Hematopoietic multipotent progenitor cell treated with erythropoietin and hydrocortisone succinate and interleukin-3 and kit ligand, for 15 days (in vitro differentiated cells): ENCODE measurements at regions not wholly inside any gene's neighbourhood (a gene's known extent, or its start where the extent isn't known, plus 50 kb on each side); places are given as distances from the start of the nearest gene placed in this dataset.
"Not testable (repeated sequence)": the region's sequence is repeated elsewhere in the genome, so short reads cannot be mapped to it uniquely, and the experiment has no call there.

Experiments used
- DNase-seq: peaks from one replicate; pipeline ENCODE4 v3.0.0-alpha.2; 2015; ENCODE audit warnings: low spot score

DNA sequence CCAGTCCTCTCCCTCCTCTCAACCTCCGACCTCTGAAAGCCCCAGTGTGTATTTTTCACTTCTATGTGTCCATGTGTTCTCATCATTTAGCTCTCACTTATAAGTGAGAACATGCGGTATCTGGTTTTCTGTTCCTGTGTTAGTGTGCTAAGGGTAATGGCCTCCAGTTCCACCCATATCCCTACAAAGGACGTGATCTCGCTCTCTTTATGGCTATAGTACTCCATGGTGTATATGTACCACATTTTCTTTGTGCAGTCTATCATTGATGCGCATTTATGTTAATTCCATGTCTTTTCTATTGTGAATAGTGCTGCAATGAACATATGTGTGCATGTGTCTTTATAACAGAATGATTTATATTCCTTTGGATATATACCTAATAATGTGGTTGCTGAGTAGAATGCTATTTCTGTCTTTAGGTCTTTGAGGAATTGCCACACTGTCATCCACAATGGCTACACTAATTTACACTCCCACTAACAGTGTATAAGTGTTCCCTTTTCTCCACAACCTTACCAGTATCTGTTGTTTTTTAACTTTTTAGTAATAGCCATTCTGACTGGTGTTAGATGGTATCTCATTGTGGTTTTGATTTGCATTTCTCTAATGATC is 749.3 kb upstream of the ARRDC3 start:
- not testable (repeated sequence) for DNase-seq

DNA sequence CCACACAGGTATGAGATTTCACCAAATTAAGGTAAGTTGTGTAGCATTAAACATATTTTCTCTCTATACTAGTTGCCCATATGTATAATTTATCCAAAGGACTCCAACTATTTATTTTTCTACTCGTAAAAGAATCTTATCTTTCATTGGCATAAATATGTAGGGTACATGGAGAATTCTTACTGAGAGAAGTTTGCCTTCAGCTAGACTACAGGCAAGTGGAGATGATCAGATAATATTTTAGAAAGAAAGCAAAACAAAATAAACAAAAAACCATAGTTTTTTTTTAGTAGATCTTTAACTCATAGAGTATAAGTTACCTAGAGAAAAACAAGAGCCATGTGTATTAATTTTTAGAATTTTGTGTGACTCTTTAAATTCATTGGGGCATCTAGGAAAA is 743.1 kb upstream of the ARRDC3 start:
- no peak for DNase-seq

DNA sequence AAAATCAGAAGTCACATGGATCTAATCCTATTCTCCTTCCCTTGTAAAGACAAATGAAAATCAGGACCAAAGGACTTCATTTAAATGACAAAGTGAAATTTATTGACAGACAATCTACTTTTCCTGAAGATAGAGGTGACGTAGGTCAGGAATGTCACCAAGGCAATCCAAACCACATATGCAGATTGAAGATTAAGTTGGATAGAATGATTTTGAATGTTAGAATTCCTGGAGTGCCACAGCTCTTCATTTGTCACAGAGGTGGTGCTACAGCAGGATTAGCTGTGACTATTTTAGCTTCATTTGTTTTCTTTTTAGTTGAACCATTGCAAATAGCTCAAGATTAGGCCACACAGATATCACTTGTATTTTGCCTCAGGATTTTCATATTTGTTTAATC is 736.0 kb upstream of the ARRDC3 start:
- no peak for DNase-seq

DNA sequence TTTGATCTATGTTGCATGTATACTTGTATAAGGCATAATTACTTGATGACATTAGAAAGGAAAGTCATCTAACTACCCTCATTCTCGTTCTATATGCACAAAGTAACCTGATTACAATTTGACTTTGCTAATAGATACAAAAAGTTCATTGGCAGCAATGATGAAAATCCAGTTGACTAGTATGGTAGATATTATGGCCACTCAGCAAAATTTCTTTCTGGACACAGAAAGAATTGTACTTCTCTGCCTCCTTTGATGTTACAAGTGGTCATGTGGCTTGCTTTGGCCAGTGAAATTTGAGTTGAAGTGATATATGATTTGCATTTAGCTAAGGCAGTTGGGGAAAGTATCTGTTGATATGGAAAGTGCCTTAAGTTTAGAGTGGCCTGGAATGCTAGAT is 723.7 kb upstream of the ARRDC3 start:
- no peak for DNase-seq

DNA sequence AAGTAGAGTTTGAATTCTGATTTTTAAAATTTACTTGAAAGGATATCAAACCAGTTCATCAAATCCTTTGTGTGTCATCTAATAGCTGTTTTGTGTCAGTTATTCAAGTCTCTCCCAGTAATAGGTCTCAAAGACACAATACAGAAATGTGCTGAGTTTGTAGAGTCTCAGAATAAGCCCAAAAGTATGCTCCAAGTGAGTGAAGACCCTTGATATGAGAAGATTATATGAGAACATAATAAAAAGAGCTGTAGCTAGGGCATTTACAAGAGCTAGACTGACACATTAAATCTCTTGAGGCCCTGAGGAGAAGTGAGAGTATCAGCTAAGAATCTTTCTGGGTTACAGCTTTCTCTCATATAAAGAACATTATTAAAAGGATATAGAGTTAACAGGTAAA is 721.0 kb upstream of the ARRDC3 start:
- DNase-seq: no peak

DNA sequence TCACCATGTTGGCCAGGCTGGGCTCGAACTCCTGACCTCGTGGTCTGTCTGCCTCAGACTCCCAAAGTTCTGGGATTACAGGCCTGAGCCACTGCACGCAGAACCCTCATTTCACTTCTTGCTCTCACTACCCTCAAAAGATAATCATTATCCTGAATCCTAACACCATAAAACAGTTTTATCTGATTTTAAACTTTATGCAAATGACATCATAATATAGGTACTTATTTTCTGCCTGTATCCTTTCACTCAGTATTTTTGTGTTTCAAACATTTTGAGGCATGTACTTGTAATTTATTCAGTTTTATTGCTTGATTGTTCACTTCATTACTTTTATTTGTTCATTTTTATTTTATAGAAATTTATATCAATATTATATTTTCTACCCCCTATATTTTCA is 719.2 kb upstream of the ARRDC3 start:
- no peak for DNase-seq

DNA sequence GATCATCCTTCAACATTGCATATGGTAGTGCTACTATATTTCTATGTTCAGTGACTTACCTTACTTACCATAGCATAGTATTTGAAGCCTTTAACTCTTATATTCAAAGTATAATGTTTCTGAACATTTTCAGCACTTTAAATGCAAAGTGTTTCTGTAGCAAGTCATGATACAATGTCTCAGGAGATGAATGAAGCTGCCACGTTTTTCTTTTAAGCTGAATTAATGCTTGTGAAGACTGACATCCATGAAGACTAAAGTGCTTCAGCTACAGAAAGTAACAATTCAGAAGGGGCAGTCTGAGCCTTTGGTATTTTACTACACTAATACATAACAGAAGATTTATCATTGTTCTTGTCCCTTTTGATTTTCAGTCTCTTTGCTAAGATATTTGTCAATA is 709.1 kb upstream of the ARRDC3 start:
- DNase-seq: no peak

DNA sequence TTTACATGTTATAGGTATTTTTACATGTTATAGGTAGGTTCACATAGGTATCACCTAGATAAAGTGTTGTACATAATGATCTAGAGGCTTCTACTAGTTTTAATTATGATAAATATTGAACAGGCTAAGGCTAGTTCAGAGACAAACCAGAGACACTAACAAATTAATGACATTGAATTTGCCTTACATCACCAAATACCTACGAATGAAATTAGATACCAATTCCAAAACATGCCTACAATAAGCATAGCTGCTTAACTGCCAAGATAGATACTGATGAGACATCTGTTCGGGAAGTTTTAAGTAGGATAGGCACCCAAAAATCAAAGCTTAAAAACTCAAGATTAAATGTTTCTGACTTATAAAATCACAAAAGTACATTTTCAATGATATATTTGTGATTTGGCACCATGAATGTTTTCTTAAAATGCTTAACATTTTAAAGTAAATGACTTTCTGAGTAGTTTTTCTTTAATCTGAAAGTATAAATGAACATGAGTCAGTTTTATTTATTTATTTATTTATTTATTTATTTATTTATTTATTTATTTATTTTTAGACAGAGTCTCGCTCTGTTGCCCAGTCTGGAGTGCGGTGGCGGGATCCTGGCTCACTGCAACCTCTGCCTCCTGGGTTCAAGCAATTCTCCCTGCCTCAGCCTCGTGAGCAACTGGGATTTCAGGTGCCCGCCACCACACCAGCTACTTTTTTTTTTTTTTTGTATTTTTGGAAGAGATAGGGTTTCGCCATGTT is 703.1 kb upstream of the ARRDC3 start:
- no peak for DNase-seq

DNA sequence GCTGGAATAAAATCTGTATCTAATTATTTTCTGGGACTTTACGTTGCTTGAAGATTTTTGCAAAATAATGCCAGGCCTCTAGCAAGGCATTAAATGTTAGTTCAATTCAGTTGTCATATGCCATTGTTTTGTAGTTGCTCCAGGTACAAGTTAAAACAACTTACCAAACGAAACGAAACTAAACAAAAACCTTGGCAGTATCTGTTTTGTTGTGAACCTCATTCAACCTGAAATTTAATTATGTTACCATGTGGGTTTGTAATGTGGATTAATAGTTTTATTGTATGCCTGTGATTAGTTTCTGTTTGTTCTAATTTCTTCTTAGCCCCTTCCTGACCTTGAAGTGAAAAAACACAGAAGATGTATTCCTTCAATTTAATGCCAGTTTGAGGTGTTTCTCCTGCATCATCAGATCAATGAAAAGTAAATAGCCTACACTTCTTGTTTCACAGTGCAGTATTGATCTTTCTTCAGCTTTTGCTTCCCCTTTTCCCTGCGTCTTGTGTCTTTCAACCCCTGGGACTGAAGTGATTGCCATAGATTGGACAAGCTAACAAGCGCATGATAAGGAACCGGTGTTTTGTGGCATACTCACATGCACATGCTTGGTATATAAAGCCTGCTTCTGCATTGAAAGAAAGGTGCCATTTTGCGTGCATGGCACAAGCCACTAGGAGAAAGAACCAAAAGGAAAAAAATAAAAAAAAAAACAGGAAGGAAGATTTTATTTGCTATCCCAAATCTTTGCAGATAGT is 699.0 kb upstream of the ARRDC3 start:
- DNase-seq: no peak

DNA sequence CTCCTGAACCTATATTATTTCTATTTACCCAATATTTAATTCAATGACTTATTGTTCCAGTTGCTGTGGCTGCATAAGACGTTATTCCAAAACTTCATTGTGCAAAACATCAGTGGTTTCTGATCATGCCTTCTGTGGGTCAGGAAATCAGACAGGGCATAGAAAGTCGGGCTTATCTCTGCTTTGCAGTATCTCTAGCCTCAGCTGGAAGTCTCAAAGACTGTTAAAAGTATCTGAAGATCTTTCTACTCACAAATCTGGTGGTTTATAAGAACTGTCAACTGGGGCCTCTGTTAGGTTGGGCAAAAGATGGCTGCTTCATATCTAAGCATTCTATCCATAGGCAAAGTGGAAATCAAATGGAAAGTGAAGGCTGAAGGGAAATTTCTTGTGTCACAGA is 687.7 kb upstream of the ARRDC3 start:
- no peak for DNase-seq

DNA sequence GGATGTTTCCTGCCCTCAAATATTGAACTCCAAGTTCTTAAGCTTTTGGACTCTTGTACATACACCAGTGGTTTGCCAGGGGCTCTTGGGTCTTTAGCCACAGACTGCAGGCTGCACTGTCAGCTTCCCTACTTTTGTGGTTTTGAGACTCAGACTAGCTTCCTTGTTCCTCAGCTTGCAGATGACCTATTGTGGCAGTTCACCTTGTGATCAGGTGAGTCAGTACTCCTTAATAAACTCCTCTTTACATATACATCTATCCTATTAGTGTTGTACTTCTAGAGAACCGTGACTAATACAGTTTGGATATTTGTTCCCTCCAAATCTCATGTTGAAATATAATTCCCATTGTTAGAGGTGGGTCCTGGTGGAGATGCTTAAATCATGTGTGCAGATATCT is 681.9 kb upstream of the ARRDC3 start:
- DNase-seq: no peak

DNA sequence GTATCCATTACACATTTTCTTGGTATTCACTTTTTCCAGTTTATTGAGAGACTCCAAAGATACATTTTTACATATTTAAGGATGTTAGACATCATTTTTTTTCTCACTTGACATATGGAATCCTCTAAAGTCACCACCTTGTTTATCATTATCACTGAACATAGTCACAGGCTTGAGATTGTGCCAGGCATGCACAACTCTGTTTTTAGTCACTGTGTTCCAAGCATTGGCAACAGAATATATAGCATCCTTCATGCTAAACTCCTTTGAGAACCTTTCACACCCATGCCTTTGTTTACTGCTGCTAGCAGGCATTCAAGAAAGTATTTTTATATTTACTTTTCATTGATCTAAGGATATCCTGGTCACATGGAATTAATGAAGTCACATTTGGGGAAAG is 668.6 kb upstream of the ARRDC3 start:
- DNase-seq: no peak

DNA sequence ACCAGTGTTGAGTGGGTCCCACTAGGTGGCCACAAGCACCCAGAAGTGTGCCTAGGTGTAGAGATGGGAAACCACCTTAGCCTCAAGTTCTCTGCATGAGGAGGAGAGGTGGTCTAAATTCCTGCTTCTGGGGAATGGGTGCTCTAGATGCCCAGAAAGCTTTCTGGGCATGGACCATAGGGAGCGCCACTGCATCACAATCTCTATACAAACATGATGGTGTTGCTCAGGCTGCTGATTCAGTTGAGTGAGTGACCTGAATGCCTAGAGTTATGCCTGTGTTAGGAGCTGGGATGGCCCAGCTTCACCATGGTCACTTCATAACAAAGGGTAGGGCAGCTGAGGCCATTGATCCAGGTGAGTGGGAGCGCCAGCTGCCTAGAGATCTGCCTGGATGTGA is 667.9 kb upstream of the ARRDC3 start:
- no peak for DNase-seq

DNA sequence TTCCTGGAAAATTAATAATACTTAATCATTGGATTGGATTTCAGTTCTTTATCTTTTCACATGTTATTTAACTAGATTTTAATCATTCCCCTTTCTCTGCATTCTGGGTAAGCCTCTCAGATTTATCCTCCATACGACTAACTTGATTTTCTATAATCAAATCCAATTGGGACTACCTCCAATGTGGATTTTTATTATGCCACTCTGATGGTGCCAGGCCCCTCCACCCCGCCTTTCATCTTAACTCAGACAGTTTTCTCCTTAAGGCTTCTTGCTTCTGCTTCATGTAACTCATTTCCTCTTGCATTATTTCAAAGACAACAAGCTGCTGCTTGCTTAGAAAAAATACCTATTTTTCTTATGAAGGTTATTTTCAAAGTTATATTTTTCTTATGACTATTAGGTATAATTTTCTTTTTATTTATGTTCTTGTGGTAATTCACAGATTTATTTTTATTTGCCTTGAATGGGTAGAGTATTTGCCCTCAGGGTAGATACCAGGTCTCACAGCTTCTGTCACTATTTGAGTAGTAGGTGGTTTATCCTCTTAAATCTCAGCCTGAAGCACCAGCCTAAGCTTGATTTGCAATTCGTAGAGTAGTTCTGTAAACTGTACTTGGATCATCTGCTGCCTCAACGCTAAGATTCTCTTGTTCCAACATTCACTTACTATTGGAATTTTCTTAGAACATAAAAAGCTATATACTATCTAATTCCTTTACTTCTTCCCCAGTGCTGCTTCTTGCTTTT is 659.0 kb upstream of the ARRDC3 start:
- DNase-seq: no peak

DNA sequence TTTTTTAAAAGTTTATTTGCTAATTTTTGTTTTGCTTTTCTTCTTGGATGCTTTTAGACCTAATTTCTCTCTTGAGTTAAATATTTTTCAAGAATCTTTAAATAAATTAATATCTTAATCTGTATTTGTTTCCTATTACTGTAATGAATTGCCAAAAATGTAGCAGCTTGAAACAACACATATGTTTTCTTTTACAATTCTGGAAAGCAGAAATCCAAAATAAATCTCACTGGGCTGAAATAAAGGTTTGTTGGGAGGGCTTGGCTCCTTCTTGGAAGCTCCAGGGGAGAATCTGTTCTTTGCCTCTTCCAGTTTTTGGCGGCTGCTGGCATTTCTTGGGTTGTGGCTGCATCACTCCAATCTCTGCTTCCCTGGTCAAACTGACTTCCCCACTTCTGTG is 658.1 kb upstream of the ARRDC3 start:
- DNase-seq: no peak

DNA sequence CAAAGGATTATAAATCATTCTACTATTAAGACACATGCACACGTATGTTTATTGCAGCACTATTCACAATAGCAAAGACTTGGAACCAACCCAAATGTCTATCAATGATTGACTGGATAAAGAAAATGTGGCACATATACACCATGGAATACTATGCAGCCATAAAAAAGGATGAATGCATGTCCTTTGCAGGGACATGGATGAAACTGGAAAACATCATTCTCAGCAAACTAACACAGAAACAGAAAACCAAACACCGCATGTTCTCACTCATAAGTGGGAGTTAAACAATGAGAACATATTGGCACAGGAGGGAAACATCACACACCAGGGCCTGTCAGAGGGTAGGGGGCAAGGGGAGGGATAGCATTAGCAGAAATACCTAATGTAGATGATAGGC is 646.7 kb upstream of the ARRDC3 start:
- not testable (repeated sequence) for DNase-seq

DNA sequence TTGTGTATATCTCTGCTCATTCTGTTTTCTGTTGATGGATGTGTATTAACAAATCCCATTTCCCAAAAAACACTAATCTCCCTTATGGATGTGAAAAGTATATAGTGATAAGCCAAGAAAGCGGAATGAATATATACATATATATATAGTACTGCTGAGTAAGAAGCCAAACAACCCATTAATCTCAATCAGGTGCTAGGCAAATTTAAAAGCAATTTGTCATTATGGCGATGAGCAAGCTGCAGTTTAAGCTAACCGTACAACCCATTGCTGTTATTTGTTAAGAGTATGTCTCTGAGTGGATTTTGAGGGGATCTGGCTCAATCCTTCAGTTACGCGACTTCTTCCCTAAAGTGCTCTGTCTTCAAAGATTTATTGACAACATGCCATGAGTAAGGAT is 640.4 kb upstream of the ARRDC3 start:
- no peak for DNase-seq

DNA sequence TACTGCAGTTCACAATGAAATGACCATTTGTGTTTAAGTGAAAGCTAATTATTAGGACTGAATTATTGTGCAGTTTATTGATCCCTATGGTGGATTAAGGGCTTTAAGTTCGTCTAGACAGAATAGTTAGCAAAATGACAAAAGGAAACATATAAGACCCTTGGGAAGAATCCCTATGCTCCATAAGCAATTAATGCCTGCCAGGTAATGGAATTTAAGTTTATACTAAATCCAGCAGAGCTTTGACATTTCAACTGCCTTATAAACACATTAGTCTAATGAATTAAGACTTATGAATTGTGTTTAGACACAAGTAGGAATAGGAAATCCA is 640.0 kb upstream of the ARRDC3 start:
- DNase-seq: no peak

DNA sequence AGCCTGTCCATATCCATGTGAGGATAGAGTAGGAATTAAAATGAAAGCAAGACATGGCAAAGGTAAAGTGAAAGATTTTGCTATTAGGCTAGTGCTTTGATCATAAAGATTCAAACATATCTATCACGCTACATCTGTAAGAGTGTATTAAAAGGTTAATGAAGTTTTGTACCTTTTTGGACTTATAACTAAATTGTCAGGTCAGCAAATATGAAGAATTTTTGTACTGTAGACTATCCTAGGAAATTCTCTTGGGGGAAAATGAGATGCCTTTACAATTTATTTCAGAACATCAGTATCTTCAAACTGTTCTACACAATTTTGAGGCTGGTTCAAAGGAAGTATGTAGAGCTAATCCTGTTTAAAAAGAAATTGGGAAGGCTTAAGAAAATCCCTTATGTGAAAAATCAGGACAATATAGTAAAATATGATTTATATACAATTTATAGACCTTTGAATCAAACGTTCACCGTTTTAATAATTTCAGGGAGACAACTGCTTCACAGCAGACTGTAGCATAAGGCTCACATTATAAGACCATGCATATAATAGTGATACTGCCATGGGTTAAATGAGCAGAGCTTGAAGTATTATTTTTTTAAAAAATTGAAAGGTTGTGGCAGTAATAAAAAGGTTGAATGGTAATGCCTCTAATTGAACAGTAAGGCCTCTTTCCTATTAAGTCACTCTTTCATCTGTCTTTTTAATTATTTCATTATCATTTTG is 639.5 kb upstream of the ARRDC3 start:
- DNase-seq: no peak

DNA sequence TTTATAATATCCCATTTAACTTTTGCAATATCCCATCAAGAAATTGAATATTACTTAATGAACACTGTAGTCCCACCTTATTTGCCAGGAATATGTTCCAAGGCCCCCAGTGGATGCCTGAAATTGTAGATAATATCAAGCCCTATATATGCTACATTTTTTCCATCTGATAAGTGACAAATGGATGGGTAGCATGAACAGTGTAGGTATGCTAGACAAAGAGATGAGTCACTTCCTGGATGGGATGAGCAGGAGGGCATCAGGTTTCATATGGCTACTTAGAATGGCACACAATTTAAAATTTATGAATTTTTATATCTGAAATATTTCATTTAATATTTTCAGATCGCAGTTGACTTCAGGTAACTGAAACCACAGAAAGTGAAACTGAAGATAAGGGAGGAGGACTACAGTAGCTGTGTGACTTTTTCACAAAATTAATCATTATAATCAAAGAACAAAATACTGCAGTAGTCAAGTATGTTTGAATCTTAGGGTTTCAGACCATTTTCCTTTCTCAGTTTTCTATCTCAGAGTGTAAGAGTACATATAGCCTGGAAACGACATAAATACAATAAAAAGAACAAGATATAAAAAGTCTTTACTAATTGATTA is 636.4 kb upstream of the ARRDC3 start:
- no peak for DNase-seq

DNA sequence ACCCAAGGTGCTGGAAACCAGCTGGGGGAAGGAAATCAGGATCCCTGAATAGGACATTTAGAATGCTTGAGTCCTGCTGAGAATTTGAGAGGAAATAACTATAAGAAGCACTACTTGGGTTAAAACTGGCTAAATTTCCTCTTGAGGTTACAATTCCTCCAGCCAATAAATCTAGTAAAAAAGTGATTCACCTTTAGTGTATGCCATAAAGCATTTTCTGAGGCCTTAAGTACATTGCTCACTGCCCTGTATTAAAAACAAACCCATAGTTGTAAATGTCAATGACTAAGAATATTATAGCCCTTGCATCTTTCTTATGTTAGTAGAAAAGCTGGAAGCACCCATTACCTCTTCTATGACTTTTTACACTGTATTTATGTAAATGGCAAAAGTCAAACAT is 634.7 kb upstream of the ARRDC3 start:
- DNase-seq: no peak

DNA sequence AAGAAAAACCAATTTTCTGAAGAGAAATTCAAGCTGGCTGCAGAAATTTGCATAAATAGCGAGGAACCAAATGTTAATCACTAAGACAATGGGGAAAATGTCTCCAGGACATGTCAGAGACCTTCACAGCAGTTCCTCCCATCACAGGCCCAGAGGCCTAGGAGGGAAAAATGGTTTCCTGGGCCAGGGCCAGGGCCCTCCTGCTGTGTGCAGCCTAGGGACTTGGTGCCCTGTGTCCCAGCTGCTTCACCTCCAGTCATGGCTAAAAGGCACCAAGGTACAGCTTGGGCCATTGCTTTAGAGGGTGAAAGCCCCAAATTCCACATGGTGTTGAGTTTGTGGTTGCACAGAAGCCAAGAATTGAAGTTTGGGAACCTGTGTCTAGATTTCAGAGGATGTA is 628.7 kb upstream of the ARRDC3 start:
- DNase-seq: not testable (repeated sequence)
